ENCODE measurements at regions not wholly inside any gene's neighbourhood (a gene's known extent, or its start where the extent isn't known, plus 50 kb on each side); places are given as distances from the start of the nearest gene placed in this dataset.

DNA sequence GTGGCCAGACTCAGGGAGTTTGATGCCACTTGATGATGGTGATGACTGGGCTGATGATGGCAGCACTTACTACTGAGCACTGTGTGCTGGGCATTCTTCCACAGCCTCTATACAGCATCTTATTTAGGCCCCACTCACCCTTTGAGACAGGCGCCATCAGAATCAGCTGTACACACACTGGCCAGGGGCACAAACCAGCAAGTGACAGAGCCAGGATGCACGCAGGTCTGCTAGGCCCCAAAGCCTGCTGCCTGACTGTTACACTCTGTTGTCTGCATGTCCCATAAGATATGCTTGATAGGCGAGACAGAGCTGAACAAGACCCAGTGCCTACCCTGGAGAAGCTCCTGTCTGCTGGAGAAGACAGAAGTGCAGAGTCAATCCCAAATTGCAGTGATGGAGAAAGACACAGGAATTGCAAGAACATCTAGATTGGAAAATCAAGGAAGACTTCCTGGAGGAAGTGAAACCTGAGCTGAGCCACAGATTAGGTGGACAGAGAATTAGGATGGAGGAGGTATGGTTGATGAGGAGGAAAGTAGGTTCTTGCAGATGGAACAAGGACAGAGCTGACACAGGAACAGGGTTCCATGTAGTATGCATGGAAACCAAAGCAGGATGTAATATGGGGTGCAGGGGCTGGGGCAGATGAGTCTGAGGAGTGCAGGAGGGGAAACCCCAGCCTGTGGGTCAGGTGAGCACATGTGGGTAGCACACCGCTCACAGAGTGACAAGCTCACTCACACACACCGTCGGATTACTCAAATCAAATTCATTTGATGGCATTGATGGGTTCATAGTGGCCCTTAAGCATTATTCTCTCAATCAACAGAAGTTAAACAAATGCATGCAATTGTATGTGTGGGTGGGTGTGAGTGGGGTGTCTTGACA is 117.3 kb downstream of the BEGAIN start:
- no peak for DNase-seq

DNA sequence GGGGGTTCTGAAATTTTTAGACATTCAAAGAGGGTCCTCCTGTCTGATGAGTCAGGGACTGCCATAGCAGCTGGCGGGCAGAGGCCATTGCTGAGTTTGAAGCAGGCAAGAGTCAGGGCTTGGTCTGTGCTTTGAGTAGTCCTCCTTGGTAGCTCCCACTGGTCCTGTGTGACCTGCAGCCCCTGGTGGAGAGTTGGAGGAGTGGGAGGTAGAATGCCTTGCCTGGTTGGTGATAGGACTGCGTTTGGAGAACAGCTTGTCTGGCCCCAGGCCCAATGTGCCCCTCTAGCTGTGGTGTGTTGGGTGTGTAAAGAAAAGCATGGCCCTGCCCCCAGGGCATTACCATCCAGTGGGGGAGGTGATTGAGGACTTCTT is 116.7 kb downstream of the BEGAIN start:
- no peak for DNase-seq

- DNase-seq = no peak
These were observed 115.7 kb downstream of the BEGAIN start for GRCh38 chr14:100471441-100472093.

DNA sequence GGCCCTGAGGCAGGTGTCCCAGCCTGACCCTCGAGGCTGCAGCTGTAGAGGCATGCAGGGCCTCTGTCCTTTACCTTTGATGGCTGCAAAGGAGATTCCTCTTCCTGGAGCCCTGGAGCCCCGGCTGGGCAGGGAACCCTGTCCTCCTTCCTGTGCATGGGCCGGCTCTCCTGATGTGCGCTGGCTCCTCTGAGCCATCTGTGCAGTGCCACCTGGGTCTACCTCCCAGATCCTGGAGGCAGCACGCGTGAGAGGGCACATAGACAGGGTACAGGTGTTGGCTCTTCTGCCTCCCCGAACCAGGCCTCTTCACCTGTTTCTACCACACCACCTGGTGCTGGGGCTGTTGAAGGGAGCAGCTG is 115.1 kb downstream of the BEGAIN start:
- no peak for DNase-seq

GRCh38 chr14:100472491-100472890 is 114.7 kb downstream of the BEGAIN start:
- no peak for DNase-seq

GRCh38 chr14:100473249-100473648 is 114.0 kb downstream of the BEGAIN start:
- DNase-seq = no peak

DNA sequence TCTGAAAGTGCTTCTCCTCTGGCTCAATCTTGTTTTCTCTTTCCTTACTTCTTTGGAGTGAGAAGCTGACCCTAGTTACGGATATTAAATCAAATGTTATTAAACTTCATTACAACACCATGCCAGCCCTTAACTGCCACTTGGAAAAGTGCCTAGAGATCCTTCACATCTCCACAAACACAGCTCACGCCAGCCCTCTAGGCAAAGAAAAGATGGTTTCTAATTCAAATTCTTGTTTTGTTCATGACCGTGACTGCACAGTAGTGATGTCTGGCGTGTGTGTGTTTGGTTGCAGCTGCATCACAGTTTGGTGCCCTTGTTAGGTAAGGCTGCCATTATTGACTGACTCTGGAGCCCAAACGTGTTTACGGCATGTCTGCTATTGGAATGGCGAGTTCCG is 113.0 kb downstream of the BEGAIN start:
- DNase-seq = no peak

- DNase-seq = no peak
These were observed 111.9 kb downstream of the BEGAIN start for GRCh38 chr14:100475268-100475667.

GRCh38 chr14:100476012-100476822 is 111.0 kb downstream of the BEGAIN start:
- DNase-seq = no peak

- DNase-seq = no peak
These were observed 102.5 kb downstream of the BEGAIN start for GRCh38 chr14:100484531-100485267.

DNA sequence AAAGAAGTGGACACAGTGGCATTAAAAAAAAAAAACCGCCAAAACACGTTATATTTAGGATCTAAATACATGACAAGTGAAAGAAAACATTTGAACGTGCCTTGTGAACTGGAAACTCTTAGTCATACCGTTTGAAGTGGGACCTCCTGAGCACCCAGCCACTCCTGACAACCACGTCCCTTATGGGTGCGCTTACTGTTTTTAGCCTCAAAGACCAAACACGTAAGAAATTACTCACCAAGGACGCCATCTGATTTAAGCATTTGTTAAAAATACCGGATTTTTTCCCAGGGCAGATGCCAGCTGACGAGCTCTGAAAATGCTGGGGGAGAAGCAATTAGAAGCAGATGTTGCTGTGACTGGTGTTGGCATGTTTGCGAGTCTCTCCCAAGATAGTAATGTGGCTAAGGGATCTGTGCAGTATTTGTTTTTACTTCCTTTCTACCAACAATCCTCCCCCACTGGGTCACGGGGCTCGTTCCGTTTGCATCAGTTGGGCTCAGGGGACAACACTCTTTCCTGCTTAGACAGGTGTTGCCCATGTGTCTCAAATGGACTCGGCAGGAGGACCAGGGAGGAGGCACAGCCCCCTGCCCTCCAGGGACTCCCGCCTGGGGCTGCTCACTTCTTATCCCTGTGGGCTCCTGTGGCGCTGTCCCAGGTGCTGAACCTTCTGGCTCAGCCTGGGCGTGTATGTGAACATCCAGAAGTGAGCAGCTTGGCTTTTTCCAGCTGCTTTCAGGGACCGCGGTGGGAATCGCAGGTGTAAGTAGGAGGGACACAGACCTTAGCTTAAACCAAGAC is 101.0 kb downstream of the BEGAIN start:
- DNase-seq = peak; percentile 20 to 49

All from Kasumi-1 (cell line).